CD4-positive, alpha-beta T cell treated with Interleukin-17A for 4 hours (primary cell): ENCODE measurements at regions not wholly inside any gene's neighbourhood (a gene's known extent, or its start where the extent isn't known, plus 50 kb on each side); places are given as distances from the start of the nearest gene placed in this dataset.

ENCODE experiments used
- DNase-seq: peaks from one replicate; pipeline ENCODE4 v3.0.0-alpha.2; 2020; ENCODE audit warnings: mixed read lengths

- DNase-seq, result no peak
These were observed 147.2 kb upstream of the KLF14 start for GRCh38 chr7:130881091-130881798.

DNA sequence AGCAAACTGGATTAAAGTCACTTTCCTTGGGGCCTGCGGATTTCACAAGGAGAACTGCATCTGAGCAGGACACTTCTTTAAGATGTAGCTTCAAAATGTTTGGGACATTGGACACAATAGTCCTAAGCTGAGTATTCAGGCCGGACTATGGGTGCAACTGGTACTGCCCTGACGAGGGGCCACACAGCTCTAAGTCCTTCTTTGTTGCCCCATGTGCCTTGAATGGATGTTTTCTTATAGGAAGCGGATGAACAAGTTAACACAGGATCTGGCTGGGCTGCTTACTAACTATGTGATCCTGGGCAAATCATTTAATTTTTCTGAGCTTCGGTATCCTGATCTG, 147.8 kb upstream of the KLF14 start:
- DNase-seq, result no peak

GRCh38 chr7:130882396-130882795, 148.4 kb upstream of the KLF14 start:
- no peak for DNase-seq

DNA sequence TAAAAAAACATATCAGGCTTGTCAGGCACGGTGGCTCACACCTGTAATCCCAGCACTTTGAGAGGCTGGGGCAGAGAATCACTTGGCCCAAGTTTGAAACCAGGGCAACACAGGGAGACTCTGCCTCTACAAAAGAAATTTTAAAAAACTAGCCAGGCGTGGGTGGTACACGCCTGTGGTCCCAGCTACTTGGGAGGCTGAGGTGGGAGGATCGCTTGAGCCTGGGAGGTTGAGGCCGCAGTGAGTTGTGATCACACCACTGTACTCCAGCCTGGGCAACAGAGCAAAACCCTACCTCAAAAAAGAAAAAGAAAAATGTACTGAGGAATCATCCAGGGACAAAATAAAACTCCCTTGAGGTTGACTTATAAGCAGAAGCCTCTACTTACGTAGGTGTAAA, 149.9 kb upstream of the KLF14 start:
- DNase-seq, result no peak

GRCh38 chr7:130884437-130885417, 150.7 kb upstream of the KLF14 start:
- no peak for DNase-seq

- DNase-seq, result no peak
These were observed 152.6 kb upstream of the KLF14 start for GRCh38 chr7:130886438-130887135.

DNA sequence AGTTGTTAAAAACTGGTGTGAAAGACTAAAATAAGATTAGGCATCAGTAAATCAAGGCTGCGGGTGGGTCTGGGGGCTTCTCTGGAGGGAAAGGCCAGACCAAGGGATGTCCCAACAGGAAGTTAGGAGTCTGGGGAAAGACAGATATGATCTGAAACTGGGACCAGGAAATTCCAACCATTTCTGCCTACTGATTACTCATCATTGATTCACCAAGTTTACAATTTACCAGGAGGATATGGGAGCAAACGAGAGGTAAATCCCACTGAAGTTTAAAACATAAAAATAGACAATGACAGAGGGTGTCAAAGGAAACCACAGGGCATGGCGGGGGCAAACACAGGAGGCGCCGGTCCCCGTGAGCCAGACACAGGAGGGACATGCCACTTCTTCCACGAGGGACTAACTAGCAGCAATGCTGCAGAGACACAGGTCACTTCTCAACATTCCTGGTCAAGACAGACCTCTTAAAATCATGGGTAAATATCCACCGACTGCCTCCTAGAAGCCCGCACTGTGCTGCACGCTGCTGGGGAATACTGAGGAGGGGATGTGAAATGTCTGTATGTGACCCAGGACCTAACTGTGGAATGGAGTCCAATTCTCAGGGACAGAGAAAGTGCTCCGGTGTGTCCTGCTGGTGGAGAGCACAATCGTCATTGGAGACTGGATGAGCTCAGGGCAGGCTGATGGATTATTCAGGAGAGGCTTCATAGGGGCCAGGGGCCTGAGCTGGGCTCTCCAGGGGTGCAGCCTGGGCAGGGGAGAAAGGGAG, 153.4 kb upstream of the KLF14 start:
- DNase-seq, result no peak

DNA sequence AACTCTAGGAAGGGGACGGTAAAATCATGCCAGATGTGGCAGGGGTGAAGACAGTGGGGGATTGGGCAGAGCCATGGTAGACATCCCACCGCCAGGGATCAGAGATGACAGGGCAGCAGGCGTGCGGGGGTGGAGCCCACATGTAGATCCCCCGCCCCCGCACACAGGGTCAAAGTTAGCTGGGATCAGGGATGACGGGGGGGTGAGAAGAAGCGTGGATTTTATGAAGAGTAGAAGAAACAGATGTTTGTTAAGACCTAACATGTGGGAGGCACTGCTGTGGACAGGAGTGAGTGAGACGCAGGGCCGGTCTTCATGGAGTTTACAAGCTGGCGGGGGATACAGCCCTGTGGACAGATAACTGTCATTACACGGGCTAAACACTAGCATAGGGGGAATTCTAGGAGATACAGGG, 154.0 kb upstream of the KLF14 start:
- no peak for DNase-seq

DNA sequence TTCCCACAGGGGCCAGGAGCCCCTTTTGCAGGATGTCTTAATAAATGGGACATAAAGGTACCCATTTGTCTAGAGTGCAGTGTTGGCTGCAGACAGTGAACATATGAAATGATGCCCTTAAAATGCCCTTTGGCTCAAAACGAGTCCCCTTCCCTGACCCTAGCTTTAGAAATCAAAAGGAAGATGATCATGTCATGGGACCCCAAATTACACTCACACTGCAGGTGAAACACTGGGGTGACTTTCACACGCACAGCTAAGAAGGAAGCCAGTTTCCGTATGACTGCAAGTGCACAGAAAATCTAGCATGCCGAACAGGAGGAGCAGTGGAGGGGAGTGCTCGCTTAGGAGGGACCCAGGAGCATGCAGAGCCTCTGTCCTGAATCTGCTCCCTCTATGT, 154.5 kb upstream of the KLF14 start:
- DNase-seq, result no peak

- DNase-seq, result no peak
These were observed 156.4 kb upstream of the KLF14 start for GRCh38 chr7:130890176-130891020.

DNA sequence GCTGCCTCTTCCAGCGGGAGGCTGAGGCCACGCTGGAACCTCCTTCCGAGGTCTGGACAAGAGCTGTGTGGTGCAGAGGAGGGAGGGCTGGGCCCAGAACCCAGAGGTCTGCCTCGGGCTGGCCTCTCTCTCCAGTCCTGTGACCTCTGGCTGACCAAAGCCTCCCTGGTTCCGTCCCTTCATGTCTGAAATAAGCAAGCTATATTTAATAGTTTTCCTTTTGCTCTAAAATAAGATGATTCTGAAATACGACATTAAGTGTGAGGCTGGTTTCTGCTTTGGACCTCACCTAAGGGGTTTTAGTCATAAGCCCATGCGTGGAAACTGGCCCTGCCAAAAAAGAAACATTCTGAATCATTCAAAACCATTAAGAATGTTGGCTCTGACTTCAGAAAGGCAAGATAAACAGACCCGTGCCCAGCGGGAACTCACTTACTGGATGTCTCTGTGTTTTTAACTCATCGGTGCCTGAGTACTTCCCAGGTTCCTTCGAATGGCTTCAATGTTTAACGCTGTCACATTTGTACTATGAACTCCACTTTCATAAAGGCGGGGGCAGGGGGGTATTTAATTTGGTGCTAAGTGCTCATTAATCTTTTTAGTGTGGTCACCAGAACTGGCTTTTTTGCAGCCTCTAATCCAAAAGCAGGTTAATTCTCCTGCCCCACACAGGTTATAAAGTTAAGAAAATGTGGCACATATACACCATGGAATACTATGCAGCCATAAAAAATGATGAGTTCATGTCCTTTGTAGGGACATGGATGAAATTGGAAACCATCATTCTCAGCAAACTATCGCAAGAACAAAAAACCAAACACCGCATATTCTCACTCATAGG, 157.5 kb upstream of the KLF14 start:
- DNase-seq, result no peak

DNA sequence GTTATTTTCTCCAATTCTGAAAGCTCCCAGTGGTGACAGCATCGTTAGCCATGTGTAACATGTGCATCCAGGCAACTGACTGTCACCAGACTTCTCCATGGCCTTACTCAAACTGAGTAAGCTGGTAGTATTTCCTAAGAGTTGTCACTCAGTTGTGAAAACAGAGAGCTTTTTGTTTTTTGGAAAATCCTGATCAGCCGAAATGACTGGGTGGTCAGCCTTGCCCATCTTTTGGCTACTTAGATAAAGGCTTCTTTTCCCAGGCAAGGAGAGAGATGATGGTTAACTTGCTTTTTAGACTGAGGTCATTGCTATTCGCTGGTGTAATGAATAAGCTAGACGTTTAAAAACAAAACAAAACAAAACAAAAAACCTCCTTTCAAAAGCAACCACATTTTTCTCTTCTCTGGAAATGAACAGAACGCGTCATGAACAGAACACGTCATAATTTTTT, 159.5 kb upstream of the KLF14 start:
- no peak for DNase-seq

DNA sequence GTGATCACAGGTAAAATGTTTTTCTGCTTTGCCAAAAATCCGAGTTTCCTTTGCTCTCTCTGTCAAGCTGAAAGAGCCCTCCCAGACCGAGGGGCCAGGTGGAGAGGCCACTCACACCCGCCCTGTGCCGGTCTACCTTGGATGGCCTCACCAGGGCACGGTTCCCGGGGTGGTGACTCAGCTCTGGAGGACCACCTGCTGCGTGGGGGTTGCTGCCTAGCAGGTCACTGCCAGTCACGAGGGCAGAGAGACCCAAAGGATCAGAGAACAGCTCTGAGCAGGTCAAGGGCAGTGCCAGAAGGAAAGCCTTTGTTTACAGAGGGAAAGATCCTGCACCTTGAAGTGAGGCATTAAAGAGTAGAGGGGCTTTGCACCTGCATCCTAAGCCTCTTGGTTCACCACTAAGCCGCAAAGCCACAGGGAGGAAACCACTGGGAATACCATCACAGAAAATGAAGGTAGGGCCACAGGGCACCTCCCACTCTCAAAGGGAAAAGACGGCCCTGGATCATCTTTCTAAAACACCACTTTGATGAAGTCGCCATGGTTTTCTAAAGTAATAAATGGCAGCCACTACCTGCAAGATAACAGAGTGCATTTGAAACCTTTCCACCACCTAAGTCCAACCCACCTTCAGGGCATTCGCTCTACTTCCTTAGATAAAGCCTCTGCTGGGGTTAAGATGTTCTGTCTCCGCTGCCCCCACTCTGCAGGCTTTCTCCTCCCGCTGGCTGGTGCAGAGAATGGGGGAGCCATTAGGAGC, 160.3 kb upstream of the KLF14 start:
- no peak for DNase-seq

DNA sequence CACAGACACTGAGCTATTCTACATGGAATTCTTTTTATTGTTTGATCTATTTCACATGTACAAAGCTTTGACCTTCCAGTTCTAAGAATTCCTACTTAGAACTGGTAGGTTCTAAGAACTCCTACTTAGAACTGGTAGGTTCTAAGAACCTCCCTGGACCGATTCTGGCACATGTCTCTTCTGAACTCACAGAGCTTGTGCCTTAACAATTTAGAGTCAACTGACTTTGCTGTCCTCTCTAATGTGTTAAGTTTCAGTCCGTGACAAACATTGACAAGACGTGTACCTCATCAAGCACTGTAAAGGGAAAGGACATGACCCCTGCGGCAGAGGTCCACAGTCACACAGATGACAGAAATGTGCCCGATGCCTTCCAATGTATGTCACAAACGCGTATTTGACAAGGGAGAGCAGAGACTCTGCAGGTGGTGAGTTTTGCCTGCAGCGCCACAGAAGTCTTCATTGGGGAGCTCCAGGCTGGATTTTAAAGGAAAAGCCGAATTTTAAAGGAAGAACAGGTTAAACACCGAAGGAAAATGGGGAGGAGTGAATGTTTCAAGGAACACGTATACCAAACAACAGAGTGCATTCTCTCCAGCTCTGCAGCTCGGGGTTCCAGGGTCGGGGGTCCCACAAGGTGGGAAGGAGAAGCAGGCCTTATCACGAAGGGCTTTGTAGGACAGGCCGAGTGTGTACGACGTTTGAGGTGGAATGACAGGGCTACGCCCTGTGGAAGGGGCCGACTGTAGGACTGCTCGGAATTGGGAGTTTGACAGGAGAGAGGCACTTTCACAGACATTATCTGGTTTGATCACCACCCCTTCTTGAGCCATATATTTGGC, 161.1 kb upstream of the KLF14 start:
- no peak for DNase-seq

- no peak for DNase-seq
These were observed 162.3 kb upstream of the KLF14 start for GRCh38 chr7:130896051-130896881.

GRCh38 chr7:130896898-130897514, 163.0 kb upstream of the KLF14 start:
- peak; percentile 78 for DNase-seq
